Neural progenitor cell (in vitro differentiated cells): ENCODE measurements at regions not wholly inside any gene's neighbourhood (a gene's known extent, or its start where the extent isn't known, plus 50 kb on each side); places are given as distances from the start of the nearest gene placed in this dataset.

Experiments used
- DNase-seq: peaks from one replicate; pipeline ENCODE4 v3.0.0-alpha.2; 2016; ENCODE audit warnings: low spot score
- H2AFZ ChIP-seq: fragments of 200-600 bp; sonication (generic); replicated peaks from 2 replicates; pipeline ENCODE4 v1.6.1; 2016; ENCODE audit warnings: antibody characterized with exemption
- H3F3A ChIP-seq: fragments of 200-600 bp; sonication (generic); 2 replicates; pipeline ENCODE4 v1.6.1; 2016; ENCODE audit warnings: antibody characterized with exemption, low read depth
- H3K27ac ChIP-seq: fragments of 200-600 bp; sonication (generic); 2 replicates; pipeline ENCODE4 v1.5.1; 2016; ENCODE audit warnings: mild to moderate bottlenecking
- H3K27me3 ChIP-seq: fragments of 200-600 bp; sonication (generic); 2 replicates; pipeline ENCODE4 v1.6.1; 2016; ENCODE audit warnings: mild to moderate bottlenecking, moderate library complexity
- H3K36me3 ChIP-seq: fragments of 200-600 bp; sonication (generic); 2 replicates; pipeline ENCODE4 v1.5.1; 2016
- H3K4me1 ChIP-seq: fragments of 200-600 bp; sonication (generic); 2 replicates; pipeline ENCODE4 v1.6.1; 2016; ENCODE audit warnings: mixed run types
- H3K4me2 ChIP-seq: fragments of 200-600 bp; sonication (generic); 2 replicates; pipeline ENCODE4 v1.6.1; 2016
- H3K4me3 ChIP-seq: fragments of 200-600 bp; sonication (generic); 2 replicates; pipeline ENCODE4 v1.5.1; 2016
- H3K79me2 ChIP-seq: fragments of 200-600 bp; sonication (generic); 2 replicates; pipeline ENCODE4 v1.6.1; 2016; ENCODE audit warnings: low read depth
- H3K9ac ChIP-seq: fragments of 200-600 bp; sonication (generic); 2 replicates; pipeline ENCODE4 v1.6.1; 2016
- H3K9me3 ChIP-seq: fragments of 200-600 bp; sonication (generic); 2 replicates; pipeline ENCODE4 v1.5.1; 2016; ENCODE audit warnings: low read depth
- H4K20me1 ChIP-seq: fragments of 200-600 bp; sonication (generic); 2 replicates; pipeline ENCODE4 v1.6.1; 2016; ENCODE audit warnings: low read depth
- H3K27ac Mint-ChIP-seq: 3 replicates; pipeline ENCODE4 v1.8.0; 2021; ENCODE audit warnings: mixed read lengths
- H3K27me3 Mint-ChIP-seq: 2 replicates; pipeline ENCODE4 v1.8.0; 2022; ENCODE audit warnings: low read depth, mild to moderate bottlenecking, inconsistent platforms, moderate library complexity, mixed read lengths; ENCODE audit not compliant: insufficient read depth
- H3K36me3 Mint-ChIP-seq: 3 replicates; pipeline ENCODE4 v1.8.0; 2021; ENCODE audit warnings: mixed read lengths
- H3K4me1 Mint-ChIP-seq: 3 replicates; pipeline ENCODE4 v1.8.0; 2021; ENCODE audit warnings: mixed read lengths
- H3K4me3 Mint-ChIP-seq: 3 replicates; pipeline ENCODE4 v1.8.0; 2021; ENCODE audit warnings: mild to moderate bottlenecking, moderate library complexity, mixed read lengths
- H3K9me3 Mint-ChIP-seq: 3 replicates; pipeline ENCODE4 v1.8.0; 2020; ENCODE audit warnings: mixed read lengths
- EZH2 ChIP-seq: fragments of 200-600 bp; sonication (generic); IDR thresholded peaks from 2 replicates; pipeline ENCODE4 v1.6.1; 2017; ENCODE audit warnings: antibody characterized with exemption, mild to moderate bottlenecking, moderate library complexity
- EZH2phosphoT487 ChIP-seq: fragments of 200-600 bp; sonication (generic); IDR thresholded peaks from 2 replicates; pipeline ENCODE4 v1.6.1; 2017; ENCODE audit warnings: antibody characterized with exemption
- TF ChIP-seq, protein P1 (sequence below): fragments of 200-600 bp; sonication (generic); IDR thresholded peaks from 2 replicates; pipeline ENCODE4 v1.5.1; 2017; ENCODE audit warnings: antibody characterized with exemption, mild to moderate bottlenecking

DNA sequence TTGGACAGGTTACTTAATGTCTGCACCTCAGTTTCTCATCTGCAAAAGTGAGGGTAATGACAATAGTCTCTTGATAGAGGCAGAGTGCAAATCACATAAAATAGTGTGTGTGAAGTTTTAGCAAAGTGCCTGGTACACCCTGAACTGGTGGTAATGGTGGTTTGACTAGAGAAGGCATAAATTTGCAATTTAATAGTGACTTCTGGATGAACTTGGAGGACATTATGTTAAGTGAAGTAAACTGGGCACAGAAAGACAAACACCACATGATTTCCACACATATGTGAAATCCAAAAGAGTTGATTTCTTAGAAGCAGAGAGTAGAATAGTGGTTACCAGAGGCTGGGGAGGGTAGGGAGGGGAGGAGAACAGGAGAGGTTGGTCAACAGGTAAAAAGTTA, 54.8 kb upstream of the FUT8 start:
- no peak for DNase-seq
- TF ChIP-seq, protein P1, sequence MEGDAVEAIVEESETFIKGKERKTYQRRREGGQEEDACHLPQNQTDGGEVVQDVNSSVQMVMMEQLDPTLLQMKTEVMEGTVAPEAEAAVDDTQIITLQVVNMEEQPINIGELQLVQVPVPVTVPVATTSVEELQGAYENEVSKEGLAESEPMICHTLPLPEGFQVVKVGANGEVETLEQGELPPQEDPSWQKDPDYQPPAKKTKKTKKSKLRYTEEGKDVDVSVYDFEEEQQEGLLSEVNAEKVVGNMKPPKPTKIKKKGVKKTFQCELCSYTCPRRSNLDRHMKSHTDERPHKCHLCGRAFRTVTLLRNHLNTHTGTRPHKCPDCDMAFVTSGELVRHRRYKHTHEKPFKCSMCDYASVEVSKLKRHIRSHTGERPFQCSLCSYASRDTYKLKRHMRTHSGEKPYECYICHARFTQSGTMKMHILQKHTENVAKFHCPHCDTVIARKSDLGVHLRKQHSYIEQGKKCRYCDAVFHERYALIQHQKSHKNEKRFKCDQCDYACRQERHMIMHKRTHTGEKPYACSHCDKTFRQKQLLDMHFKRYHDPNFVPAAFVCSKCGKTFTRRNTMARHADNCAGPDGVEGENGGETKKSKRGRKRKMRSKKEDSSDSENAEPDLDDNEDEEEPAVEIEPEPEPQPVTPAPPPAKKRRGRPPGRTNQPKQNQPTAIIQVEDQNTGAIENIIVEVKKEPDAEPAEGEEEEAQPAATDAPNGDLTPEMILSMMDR = no peak
- TF ChIP-seq EZH2 (no peak), EZH2phosphoT487 (no peak)
- no peaks in the 10 kb centered on the region for H3K4me1 Mint-ChIP-seq
- H3K27ac Mint-ChIP-seq = no peak overlapping the region
- H3K27me3 ChIP-seq = no peaks in the 10 kb centered on the region
- H3K36me3 ChIP-seq = no peaks in the 10 kb centered on the region
- H3K9me3 ChIP-seq = no peaks in the 10 kb centered on the region
- no peak overlapping the region for H2AFZ ChIP-seq
- H3K4me2 ChIP-seq = no peak overlapping the region
- H3K36me3 Mint-ChIP-seq = no peaks in the 10 kb centered on the region
- no peak overlapping the region for H3K9ac ChIP-seq
- H3K27ac ChIP-seq = no peak overlapping the region
- H3K79me2 ChIP-seq = no peaks in the 10 kb centered on the region
- no peaks in the 10 kb centered on the region for H3K9me3 Mint-ChIP-seq
- H3K4me1 ChIP-seq = no peaks in the 10 kb centered on the region
- peaks cover 4% of the 10 kb centered on the region for H3K27me3 Mint-ChIP-seq
- H3K4me3 Mint-ChIP-seq = no peak overlapping the region
- H4K20me1 ChIP-seq = no peaks in the 10 kb centered on the region
- peaks cover 7% of the 10 kb centered on the region for H3F3A ChIP-seq
- H3K4me3 ChIP-seq = no peak overlapping the region

DNA sequence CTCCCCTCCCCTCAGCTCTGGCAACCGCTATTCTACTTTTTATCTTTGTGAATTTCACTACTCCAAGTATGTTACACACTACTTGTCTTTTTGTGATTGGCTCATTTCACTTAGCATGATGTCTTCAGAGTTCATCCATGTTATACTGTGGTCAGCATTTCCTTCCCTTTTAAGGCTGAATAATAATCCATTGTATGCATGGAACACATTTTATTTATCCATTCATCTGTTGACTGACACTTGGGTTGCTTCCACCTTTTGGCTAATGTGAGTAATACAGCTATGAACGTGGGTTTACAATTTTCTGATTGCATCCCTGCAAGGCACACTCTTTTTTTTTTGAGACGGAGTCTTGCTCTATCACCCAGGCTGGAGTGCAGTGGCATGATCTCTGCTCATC, 53.0 kb upstream of the FUT8 start:
- Histone ChIP-seq H3K79me2 (no peaks in the 10 kb centered on the region), H3K4me1 (no peaks in the 10 kb centered on the region), H3K36me3 (no peaks in the 10 kb centered on the region), H3K9ac (no peak overlapping the region), H3K9me3 (no peaks in the 10 kb centered on the region), H4K20me1 (no peaks in the 10 kb centered on the region), H3K27ac (no peak overlapping the region), H2AFZ (no peak overlapping the region), H3K27me3 (no peaks in the 10 kb centered on the region), H3K4me3 (no peak overlapping the region), H3K4me2 (no peak overlapping the region), H3F3A (peaks cover 7% of the 10 kb centered on the region)
- Mint-ChIP-seq H3K27ac (no peak overlapping the region), H3K9me3 (no peaks in the 10 kb centered on the region), H3K4me1 (no peaks in the 10 kb centered on the region), H3K4me3 (no peak overlapping the region), H3K36me3 (no peaks in the 10 kb centered on the region), H3K27me3 (peaks cover 2% of the 10 kb centered on the region)
- TF ChIP-seq EZH2 = no peak
- TF ChIP-seq, protein P1 = no peak
- no peak for TF ChIP-seq EZH2phosphoT487
- DNase-seq = no peak

DNA sequence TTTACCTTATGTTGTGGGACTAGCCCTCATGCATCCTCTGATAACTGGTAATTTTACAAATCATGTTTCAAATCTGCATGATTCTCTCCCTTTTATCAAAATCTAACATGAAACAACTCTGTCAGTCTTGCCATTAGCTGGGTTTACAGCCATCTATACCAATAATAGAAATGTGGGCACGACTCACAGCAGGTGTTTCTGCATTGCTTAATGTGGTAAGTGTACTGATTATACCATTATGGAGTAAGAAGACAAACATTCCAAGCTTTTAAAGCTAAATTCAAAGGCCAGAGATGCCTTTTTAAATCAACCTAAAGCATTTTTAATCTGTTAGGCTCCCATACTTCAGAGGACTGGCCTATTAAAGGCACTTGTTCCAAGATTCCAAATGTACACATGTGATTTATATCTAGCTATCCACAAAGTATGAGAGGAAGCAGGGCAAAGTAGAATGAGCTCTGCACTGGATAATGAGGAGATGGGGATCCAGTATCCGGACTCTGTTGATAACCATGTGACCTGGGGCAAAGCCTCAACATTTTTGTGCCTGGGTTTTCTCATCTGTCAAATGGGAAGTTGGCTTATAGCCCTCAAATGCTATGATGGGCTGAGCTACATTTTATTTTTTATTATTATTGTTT, 52.3 kb upstream of the FUT8 start:
- H3K4me3 ChIP-seq = no peak overlapping the region
- H3K27me3 ChIP-seq = no peaks in the 10 kb centered on the region
- H3K27me3 Mint-ChIP-seq = peaks cover 2% of the 10 kb centered on the region
- H3F3A ChIP-seq = peaks cover 7% of the 10 kb centered on the region
- no peaks in the 10 kb centered on the region for H3K4me1 ChIP-seq
- no peak overlapping the region for H2AFZ ChIP-seq
- H3K9me3 ChIP-seq = no peaks in the 10 kb centered on the region
- H3K36me3 Mint-ChIP-seq = no peaks in the 10 kb centered on the region
- H3K9me3 Mint-ChIP-seq = no peaks in the 10 kb centered on the region
- H4K20me1 ChIP-seq = no peaks in the 10 kb centered on the region
- H3K9ac ChIP-seq = no peak overlapping the region
- H3K4me2 ChIP-seq = no peak overlapping the region
- H3K27ac Mint-ChIP-seq = no peak overlapping the region
- H3K79me2 ChIP-seq = no peaks in the 10 kb centered on the region
- H3K4me3 Mint-ChIP-seq = no peak overlapping the region
- H3K4me1 Mint-ChIP-seq = no peaks in the 10 kb centered on the region
- TF ChIP-seq, protein P1 = no peak
- TF ChIP-seq EZH2 (no peak), EZH2phosphoT487 (no peak)
- DNase-seq = no peak
- H3K27ac ChIP-seq = no peak overlapping the region
- no peaks in the 10 kb centered on the region for H3K36me3 ChIP-seq
